ENCODE measurements at regions not wholly inside any gene's neighbourhood (a gene's known extent, or its start where the extent isn't known, plus 50 kb on each side); places are given as distances from the start of the nearest gene placed in this dataset.
A peak's percentile ranks its signal among the peaks of the same experiment; 100 is the strongest.
"Not testable (repeated sequence)": the region's sequence is repeated elsewhere in the genome, so short reads cannot be mapped to it uniquely, and the experiment has no call there.

- DNase-seq: peak; percentile 85
These were observed 150.1 kb upstream of the DLGAP1 start for GRCh38 chr18:4605212-4605611.

- DNase-seq: no peak
These were observed 148.8 kb upstream of the DLGAP1 start for GRCh38 chr18:4603955-4604354.

- DNase-seq: no peak
These were observed 144.2 kb upstream of the DLGAP1 start for GRCh38 chr18:4599312-4599711.

GRCh38 chr18:4597301-4597700 is 142.2 kb upstream of the DLGAP1 start:
- no peak for DNase-seq

GRCh38 chr18:4593895-4594294 is 138.8 kb upstream of the DLGAP1 start:
- no peak for DNase-seq

- no peak for DNase-seq
These were observed 138.4 kb upstream of the DLGAP1 start for GRCh38 chr18:4593459-4593858.

GRCh38 chr18:4589056-4589800 is 134.1 kb upstream of the DLGAP1 start:
- no peak for DNase-seq

- no peak for DNase-seq
These were observed 132.1 kb upstream of the DLGAP1 start for GRCh38 chr18:4587204-4587603.

- no peak for DNase-seq
These were observed 131.6 kb upstream of the DLGAP1 start for GRCh38 chr18:4586731-4587130.

GRCh38 chr18:4582431-4583335 is 127.6 kb upstream of the DLGAP1 start:
- DNase-seq: no peak

GRCh38 chr18:4581966-4582365 is 126.9 kb upstream of the DLGAP1 start:
- DNase-seq: no peak

GRCh38 chr18:4578449-4578848 is 123.3 kb upstream of the DLGAP1 start:
- DNase-seq: no peak

- no peak for DNase-seq
These were observed 118.6 kb upstream of the DLGAP1 start for GRCh38 chr18:4573735-4574134.

GRCh38 chr18:4557502-4557901 is 102.4 kb upstream of the DLGAP1 start:
- DNase-seq: no peak

GRCh38 chr18:4551001-4551360 is 95.9 kb upstream of the DLGAP1 start:
- DNase-seq: peak; percentile 80

GRCh38 chr18:4549164-4549872 is 94.2 kb upstream of the DLGAP1 start:
- peak; percentile 14 for DNase-seq

- no peak for DNase-seq
These were observed 92.0 kb upstream of the DLGAP1 start for GRCh38 chr18:4547126-4547525.

- DNase-seq: no peak
These were observed 89.0 kb upstream of the DLGAP1 start for GRCh38 chr18:4544142-4544541.

GRCh38 chr18:4543711-4544110 is 88.6 kb upstream of the DLGAP1 start:
- DNase-seq: no peak

GRCh38 chr18:4541588-4541987 is 86.5 kb upstream of the DLGAP1 start:
- DNase-seq: no peak

GRCh38 chr18:4536447-4536846 is 81.3 kb upstream of the DLGAP1 start:
- no peak for DNase-seq

GRCh38 chr18:4528405-4528804 is 73.3 kb upstream of the DLGAP1 start:
- no peak for DNase-seq

- DNase-seq: not testable (repeated sequence)
These were observed 72.7 kb upstream of the DLGAP1 start for GRCh38 chr18:4527826-4528225.

- DNase-seq: no peak
These were observed 69.0 kb upstream of the DLGAP1 start for GRCh38 chr18:4524096-4524495.

Measured in NCI-H2171 treated with DMSO at 0.1 percent for 48 hours (cell line).